GM12878 (cell line): ENCODE measurements at regions not wholly inside any gene's neighbourhood (a gene's known extent, or its start where the extent isn't known, plus 50 kb on each side); places are given as distances from the start of the nearest gene placed in this dataset.

Experiments
- CBFB ChIP-seq: IDR thresholded peaks from 2 replicates; pipeline ENCODE4 v1.6.1; 2016; ENCODE audit warnings: antibody characterized with exemption, low read depth
- CREB1 ChIP-seq: IDR thresholded peaks from 2 replicates; pipeline ENCODE4 v1.6.1; 2012; ENCODE audit warnings: low read depth, mild to moderate bottlenecking, inconsistent platforms
- EZH2 ChIP-seq: IDR thresholded peaks from 2 replicates; pipeline ENCODE4 v1.6.1; 2012; ENCODE audit warnings: low read depth, mild to moderate bottlenecking, control low read depth, inconsistent platforms, low read length, borderline replicate concordance; ENCODE audit not compliant: control insufficient read depth
- POLR2A ChIP-seq: IDR thresholded peaks from 2 replicates; pipeline ENCODE4 v1.6.1; 2011; ENCODE audit warnings: low read depth, mild to moderate bottlenecking, low read length
- TF ChIP-seq, protein P1 (sequence below): fragments of 150-350 bp; IDR thresholded peaks from 2 replicates; pipeline ENCODE4 v1.6.1; 2016; ENCODE audit warnings: low read depth, low read length
- TF ChIP-seq, protein P2 (sequence below): fragments of 450-650 bp; IDR thresholded peaks from 2 replicates; pipeline ENCODE4 v1.6.1; 2016; ENCODE audit warnings: mild to moderate bottlenecking, moderate library complexity, borderline replicate concordance
- TF ChIP-seq, protein P3 (sequence below): IDR thresholded peaks from 2 replicates; pipeline ENCODE4 v1.6.1; 2012; ENCODE audit warnings: low read depth, low read length, improper control_type of control experiment

DNA sequence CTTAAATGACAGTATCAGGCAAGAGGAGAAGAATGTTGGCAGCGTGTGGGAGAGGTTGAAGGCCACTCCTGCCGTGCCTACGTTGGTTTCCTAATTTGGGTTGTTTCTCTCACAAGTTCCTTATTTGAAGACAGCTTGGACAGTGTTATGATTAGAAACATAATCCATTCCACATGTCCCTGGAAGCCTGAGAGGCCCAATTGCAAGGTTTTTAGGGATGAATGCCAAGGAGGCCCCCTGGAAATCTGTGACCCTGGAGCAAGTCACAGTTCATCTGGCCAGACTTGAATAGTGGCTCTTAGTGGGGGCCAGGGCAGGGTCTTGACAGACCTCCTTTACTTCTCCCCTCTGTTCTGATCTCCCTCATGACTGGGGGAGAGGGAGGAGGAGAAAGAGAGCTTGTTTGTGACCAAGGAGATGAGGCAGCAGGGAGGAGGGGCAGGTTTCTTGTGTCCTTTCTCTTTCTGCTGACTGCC lies 584.4 kb upstream of the TBL1XR1 start:
- TF ChIP-seq POLR2A = no peak
- no peak for TF ChIP-seq CBFB
- TF ChIP-seq, protein P1, sequence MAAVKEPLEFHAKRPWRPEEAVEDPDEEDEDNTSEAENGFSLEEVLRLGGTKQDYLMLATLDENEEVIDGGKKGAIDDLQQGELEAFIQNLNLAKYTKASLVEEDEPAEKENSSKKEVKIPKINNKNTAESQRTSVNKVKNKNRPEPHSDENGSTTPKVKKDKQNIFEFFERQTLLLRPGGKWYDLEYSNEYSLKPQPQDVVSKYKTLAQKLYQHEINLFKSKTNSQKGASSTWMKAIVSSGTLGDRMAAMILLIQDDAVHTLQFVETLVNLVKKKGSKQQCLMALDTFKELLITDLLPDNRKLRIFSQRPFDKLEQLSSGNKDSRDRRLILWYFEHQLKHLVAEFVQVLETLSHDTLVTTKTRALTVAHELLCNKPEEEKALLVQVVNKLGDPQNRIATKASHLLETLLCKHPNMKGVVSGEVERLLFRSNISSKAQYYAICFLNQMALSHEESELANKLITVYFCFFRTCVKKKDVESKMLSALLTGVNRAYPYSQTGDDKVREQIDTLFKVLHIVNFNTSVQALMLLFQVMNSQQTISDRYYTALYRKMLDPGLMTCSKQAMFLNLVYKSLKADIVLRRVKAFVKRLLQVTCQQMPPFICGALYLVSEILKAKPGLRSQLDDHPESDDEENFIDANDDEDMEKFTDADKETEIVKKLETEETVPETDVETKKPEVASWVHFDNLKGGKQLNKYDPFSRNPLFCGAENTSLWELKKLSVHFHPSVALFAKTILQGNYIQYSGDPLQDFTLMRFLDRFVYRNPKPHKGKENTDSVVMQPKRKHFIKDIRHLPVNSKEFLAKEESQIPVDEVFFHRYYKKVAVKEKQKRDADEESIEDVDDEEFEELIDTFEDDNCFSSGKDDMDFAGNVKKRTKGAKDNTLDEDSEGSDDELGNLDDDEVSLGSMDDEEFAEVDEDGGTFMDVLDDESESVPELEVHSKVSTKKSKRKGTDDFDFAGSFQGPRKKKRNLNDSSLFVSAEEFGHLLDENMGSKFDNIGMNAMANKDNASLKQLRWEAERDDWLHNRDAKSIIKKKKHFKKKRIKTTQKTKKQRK = no peak
- TF ChIP-seq, protein P2, sequence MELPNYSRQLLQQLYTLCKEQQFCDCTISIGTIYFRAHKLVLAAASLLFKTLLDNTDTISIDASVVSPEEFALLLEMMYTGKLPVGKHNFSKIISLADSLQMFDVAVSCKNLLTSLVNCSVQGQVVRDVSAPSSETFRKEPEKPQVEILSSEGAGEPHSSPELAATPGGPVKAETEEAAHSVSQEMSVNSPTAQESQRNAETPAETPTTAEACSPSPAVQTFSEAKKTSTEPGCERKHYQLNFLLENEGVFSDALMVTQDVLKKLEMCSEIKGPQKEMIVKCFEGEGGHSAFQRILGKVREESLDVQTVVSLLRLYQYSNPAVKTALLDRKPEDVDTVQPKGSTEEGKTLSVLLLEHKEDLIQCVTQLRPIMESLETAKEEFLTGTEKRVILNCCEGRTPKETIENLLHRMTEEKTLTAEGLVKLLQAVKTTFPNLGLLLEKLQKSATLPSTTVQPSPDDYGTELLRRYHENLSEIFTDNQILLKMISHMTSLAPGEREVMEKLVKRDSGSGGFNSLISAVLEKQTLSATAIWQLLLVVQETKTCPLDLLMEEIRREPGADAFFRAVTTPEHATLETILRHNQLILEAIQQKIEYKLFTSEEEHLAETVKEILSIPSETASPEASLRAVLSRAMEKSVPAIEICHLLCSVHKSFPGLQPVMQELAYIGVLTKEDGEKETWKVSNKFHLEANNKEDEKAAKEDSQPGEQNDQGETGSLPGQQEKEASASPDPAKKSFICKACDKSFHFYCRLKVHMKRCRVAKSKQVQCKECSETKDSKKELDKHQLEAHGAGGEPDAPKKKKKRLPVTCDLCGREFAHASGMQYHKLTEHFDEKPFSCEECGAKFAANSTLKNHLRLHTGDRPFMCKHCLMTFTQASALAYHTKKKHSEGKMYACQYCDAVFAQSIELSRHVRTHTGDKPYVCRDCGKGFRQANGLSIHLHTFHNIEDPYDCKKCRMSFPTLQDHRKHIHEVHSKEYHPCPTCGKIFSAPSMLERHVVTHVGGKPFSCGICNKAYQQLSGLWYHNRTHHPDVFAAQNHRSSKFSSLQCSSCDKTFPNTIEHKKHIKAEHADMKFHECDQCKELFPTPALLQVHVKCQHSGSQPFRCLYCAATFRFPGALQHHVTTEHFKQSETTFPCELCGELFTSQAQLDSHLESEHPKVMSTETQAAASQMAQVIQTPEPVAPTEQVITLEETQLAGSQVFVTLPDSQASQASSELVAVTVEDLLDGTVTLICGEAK = no peak
- no peak for TF ChIP-seq CREB1
- TF ChIP-seq EZH2 = no peak
- TF ChIP-seq, protein P3, sequence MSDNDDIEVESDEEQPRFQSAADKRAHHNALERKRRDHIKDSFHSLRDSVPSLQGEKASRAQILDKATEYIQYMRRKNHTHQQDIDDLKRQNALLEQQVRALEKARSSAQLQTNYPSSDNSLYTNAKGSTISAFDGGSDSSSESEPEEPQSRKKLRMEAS = no peak
